Osteoblast (primary cell): ENCODE measurements at regions not wholly inside any gene's neighbourhood (a gene's known extent, or its start where the extent isn't known, plus 50 kb on each side); places are given as distances from the start of the nearest gene placed in this dataset.
"Not testable (repeated sequence)": the region's sequence is repeated elsewhere in the genome, so short reads cannot be mapped to it uniquely, and the experiment has no call there.

Source experiments
- DNase-seq: peaks from one replicate; pipeline ENCODE4 v3.0.0; 2011; ENCODE audit warnings: low spot score, mixed read lengths; ENCODE audit not compliant: insufficient read length; ENCODE audit errors: missing footprints
- H2AFZ ChIP-seq: 2 replicates; pipeline ENCODE4 v1.6.0; 2011; ENCODE audit warnings: mild to moderate bottlenecking, low read length
- H3K27ac ChIP-seq: 2 replicates; pipeline ENCODE4 v1.5.1; 2011; ENCODE audit warnings: mild to moderate bottlenecking, low read depth, low read length, moderate library complexity
- H3K27me3 ChIP-seq: 2 replicates; pipeline ENCODE4 v1.6.0; 2012; ENCODE audit warnings: mild to moderate bottlenecking, control low read depth, inconsistent platforms, low read length, moderate library complexity; ENCODE audit not compliant: insufficient read depth
- H3K36me3 ChIP-seq: 2 replicates; pipeline ENCODE4 v1.5.1; 2011; ENCODE audit warnings: mild to moderate bottlenecking, low read length, control low read depth, moderate library complexity; ENCODE audit not compliant: insufficient read depth
- H3K4me1 ChIP-seq: 2 replicates; pipeline ENCODE4 v1.5.1; 2011; ENCODE audit warnings: mild to moderate bottlenecking, low read length, control low read depth, moderate library complexity; ENCODE audit not compliant: insufficient read depth
- H3K4me2 ChIP-seq: 2 replicates; pipeline ENCODE4 v1.6.0; 2011; ENCODE audit warnings: mild to moderate bottlenecking, low read length; ENCODE audit not compliant: insufficient read depth
- H3K4me3 ChIP-seq: fragments of 200-600 bp; sonication (generic); 3 replicates; pipeline ENCODE4 v1.5.1; 2012; ENCODE audit warnings: mild to moderate bottlenecking, low read length, inconsistent platforms; ENCODE audit not compliant: insufficient read depth
- H3K79me2 ChIP-seq: 2 replicates; pipeline ENCODE4 v1.6.0; 2012; ENCODE audit warnings: mild to moderate bottlenecking, low read length, control low read depth, inconsistent platforms; ENCODE audit not compliant: insufficient read depth
- H3K9me3 ChIP-seq: 2 replicates; pipeline ENCODE4 v1.5.1; 2011; ENCODE audit warnings: low read depth, low read length, control low read depth
- H4K20me1 ChIP-seq: 2 replicates; pipeline ENCODE4 v1.6.0; 2012; ENCODE audit warnings: mild to moderate bottlenecking, low read length, control low read depth; ENCODE audit not compliant: insufficient read depth
- CTCF ChIP-seq: IDR thresholded peaks from 2 replicates; pipeline ENCODE4 v1.5.1; 2011; ENCODE audit warnings: mild to moderate bottlenecking, low read depth, low read length, moderate library complexity; ENCODE audit errors: extremely low read depth

GRCh38 chr4:77449171-77449570, 156.4 kb upstream of the CXCL13 start:
- no peaks in the 10 kb centered on the region for H4K20me1 ChIP-seq
- no peak for TF ChIP-seq CTCF
- H3K27me3 ChIP-seq: no peaks in the 10 kb centered on the region
- no peak overlapping the region for H2AFZ ChIP-seq
- no peak for DNase-seq
- no peaks in the 10 kb centered on the region for H3K4me1 ChIP-seq
- H3K4me3 ChIP-seq: no peak overlapping the region
- H3K36me3 ChIP-seq: no peaks in the 10 kb centered on the region
- no peaks in the 10 kb centered on the region for H3K9me3 ChIP-seq
- no peak overlapping the region for H3K4me2 ChIP-seq
- no peaks in the 10 kb centered on the region for H3K79me2 ChIP-seq
- H3K27ac ChIP-seq: no peak overlapping the region

GRCh38 chr4:77450006-77450405, 155.6 kb upstream of the CXCL13 start:
- Histone ChIP-seq H3K27ac (no peak overlapping the region), H2AFZ (no peak overlapping the region), H4K20me1 (no peaks in the 10 kb centered on the region), H3K27me3 (no peaks in the 10 kb centered on the region), H3K4me2 (no peak overlapping the region), H3K9me3 (no peaks in the 10 kb centered on the region), H3K36me3 (no peaks in the 10 kb centered on the region), H3K4me3 (no peak overlapping the region), H3K4me1 (no peaks in the 10 kb centered on the region), H3K79me2 (no peaks in the 10 kb centered on the region)
- TF ChIP-seq CTCF: no peak
- DNase-seq: no peak

GRCh38 chr4:77451530-77451929, 154.1 kb upstream of the CXCL13 start:
- Histone ChIP-seq H3K9me3 (no peaks in the 10 kb centered on the region), H4K20me1 (no peaks in the 10 kb centered on the region), H3K27me3 (no peaks in the 10 kb centered on the region), H3K27ac (no peak overlapping the region), H3K4me1 (no peaks in the 10 kb centered on the region), H3K4me3 (no peak overlapping the region), H3K4me2 (no peak overlapping the region), H2AFZ (no peak overlapping the region), H3K79me2 (no peaks in the 10 kb centered on the region), H3K36me3 (no peaks in the 10 kb centered on the region)
- TF ChIP-seq CTCF: no peak
- DNase-seq: no peak

- H3K4me1 ChIP-seq, H3K27me3 ChIP-seq, H4K20me1 ChIP-seq, DNase-seq, H3K9me3 ChIP-seq, H3K79me2 ChIP-seq, H3K27ac ChIP-seq, H3K36me3 ChIP-seq, H2AFZ ChIP-seq, H3K4me2 ChIP-seq, H3K4me3 ChIP-seq: not testable (repeated sequence)
Measured at GRCh38 chr4:77452117-77452516, 153.5 kb upstream of the CXCL13 start.

- Histone ChIP-seq H3K27ac (no peak overlapping the region), H3K4me1 (no peaks in the 10 kb centered on the region), H2AFZ (no peak overlapping the region), H3K9me3 (no peaks in the 10 kb centered on the region), H3K79me2 (no peaks in the 10 kb centered on the region), H3K36me3 (no peaks in the 10 kb centered on the region), H4K20me1 (no peaks in the 10 kb centered on the region), H3K4me3 (no peak overlapping the region), H3K27me3 (no peaks in the 10 kb centered on the region), H3K4me2 (no peak overlapping the region)
- TF ChIP-seq CTCF: no peak
- DNase-seq: no peak
Measured at GRCh38 chr4:77453911-77454310, 151.7 kb upstream of the CXCL13 start.
